ENCODE measurements at regions not wholly inside any gene's neighbourhood (a gene's known extent, or its start where the extent isn't known, plus 50 kb on each side); places are given as distances from the start of the nearest gene placed in this dataset.

DNA sequence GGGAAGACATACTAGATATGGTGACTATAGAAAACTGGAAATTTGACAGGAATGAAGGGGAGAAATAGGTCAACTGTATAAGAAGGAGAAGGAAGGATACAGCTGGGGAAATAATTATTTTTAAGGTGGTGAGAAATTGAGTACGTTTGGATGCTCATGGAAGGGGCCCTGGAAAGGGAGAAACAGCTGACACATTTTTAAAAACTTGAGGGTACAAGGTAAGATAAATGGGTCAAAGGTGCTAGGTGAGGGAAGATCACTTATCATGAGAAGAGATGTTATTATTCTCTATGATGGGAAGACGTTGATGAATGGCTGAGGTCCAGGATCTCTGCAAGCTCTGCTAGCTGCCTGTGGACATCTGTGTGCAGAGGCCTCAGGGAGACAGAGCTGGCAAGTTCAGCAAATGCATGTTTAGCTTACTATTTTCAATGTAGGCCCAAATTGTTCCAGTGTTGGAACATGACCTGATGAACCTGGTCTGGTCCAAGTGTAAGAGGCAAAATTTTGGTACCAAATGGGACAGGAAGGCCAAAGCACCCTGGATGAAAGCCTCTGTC, 181.7 kb downstream of the MTRR start:
- no peaks in the 10 kb centered on the region for H3K27me3 ChIP-seq (ENCODE audit: insufficient read depth, low read depth)
- H3K4me1 ChIP-seq (ENCODE audit: low read depth, poor library complexity, severe bottlenecking): no peaks in the 10 kb centered on the region

GRCh38 chr5:8053270-8053669, 184.3 kb downstream of the MTRR start:
- Histone ChIP-seq H3K79me2 (ENCODE audit: insufficient read depth, low read depth) (no peaks in the 10 kb centered on the region), H2AFZ (ENCODE audit: low read depth) (no peak overlapping the region), H3K36me3 (ENCODE audit: insufficient read depth) (no peaks in the 10 kb centered on the region), H3K4me1 (ENCODE audit: low read depth, poor library complexity, severe bottlenecking) (no peaks in the 10 kb centered on the region), H3K4me2 (no peak overlapping the region), H3K4me3 (IDR thresholded peaks at IDR 0.05; ENCODE audit: insufficient read depth, low read depth, low read length) (no peak overlapping the region), H3K9ac (no peak overlapping the region), H4K20me1 (ENCODE audit: insufficient read depth) (no peaks in the 10 kb centered on the region), H3K27me3 (ENCODE audit: insufficient read depth, low read depth) (no peaks in the 10 kb centered on the region), H3K27ac (no peak overlapping the region)
- TF ChIP-seq CTCF (conservative IDR thresholded peaks at IDR 0.05; ENCODE audit: low read depth, low read length): no peak

More for the DNA sequence above, 181.7 kb downstream of the MTRR start:
- no peak overlapping the region for H3K27ac ChIP-seq
- no peak overlapping the region for H3K4me3 ChIP-seq (IDR thresholded peaks at IDR 0.05; ENCODE audit: insufficient read depth, low read depth, low read length)
- H3K36me3 ChIP-seq (ENCODE audit: insufficient read depth): no peaks in the 10 kb centered on the region
- no peak overlapping the region for H2AFZ ChIP-seq (ENCODE audit: low read depth)
- no peak overlapping the region for H3K9ac ChIP-seq
- TF ChIP-seq CTCF (conservative IDR thresholded peaks at IDR 0.05; ENCODE audit: low read depth, low read length): no peak
- no peaks in the 10 kb centered on the region for H3K79me2 ChIP-seq (ENCODE audit: insufficient read depth, low read depth)
- H3K4me2 ChIP-seq: no peak overlapping the region
- no peaks in the 10 kb centered on the region for H4K20me1 ChIP-seq (ENCODE audit: insufficient read depth)

GRCh38 chr5:8057769-8058168, 188.8 kb downstream of the MTRR start:
- Histone ChIP-seq H3K36me3 (ENCODE audit: insufficient read depth) (no peaks in the 10 kb centered on the region), H4K20me1 (ENCODE audit: insufficient read depth) (no peaks in the 10 kb centered on the region), H2AFZ (ENCODE audit: low read depth) (no peak overlapping the region), H3K27ac (no peak overlapping the region), H3K27me3 (ENCODE audit: insufficient read depth, low read depth) (no peaks in the 10 kb centered on the region), H3K4me3 (IDR thresholded peaks at IDR 0.05; ENCODE audit: insufficient read depth, low read depth, low read length) (no peak overlapping the region), H3K4me2 (no peak overlapping the region), H3K4me1 (ENCODE audit: low read depth, poor library complexity, severe bottlenecking) (no peaks in the 10 kb centered on the region), H3K9ac (no peak overlapping the region), H3K79me2 (ENCODE audit: insufficient read depth, low read depth) (no peaks in the 10 kb centered on the region)
- TF ChIP-seq CTCF (conservative IDR thresholded peaks at IDR 0.05; ENCODE audit: low read depth, low read length): no peak

DNA sequence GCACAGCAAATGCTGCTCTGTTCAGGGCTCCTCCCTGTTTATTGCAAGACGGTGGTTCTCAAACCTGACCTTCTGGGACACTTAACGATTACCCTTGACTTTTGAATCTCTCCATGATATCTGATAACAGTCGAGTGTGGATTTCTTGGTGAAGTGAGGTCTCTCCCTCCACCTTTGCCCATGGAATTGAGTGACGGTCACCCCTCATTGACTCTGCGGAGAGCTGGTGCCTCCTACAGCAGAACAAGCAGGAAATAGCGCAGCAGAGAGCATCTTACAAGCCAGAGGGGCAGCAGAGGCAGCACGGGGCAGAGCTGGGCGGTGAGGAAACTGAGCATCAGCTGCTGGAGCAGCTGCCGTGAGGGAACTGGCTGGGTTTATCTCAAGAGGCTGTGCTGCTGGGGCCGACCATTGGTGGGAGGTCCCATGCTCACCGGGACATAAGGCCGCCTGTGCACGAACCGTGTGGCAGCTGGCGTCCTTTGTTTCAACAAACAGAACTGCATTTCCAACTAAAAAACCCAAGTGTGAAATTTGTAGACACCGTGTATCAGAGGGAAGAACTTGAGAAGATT, 189.8 kb downstream of the MTRR start:
- Histone ChIP-seq H3K9ac (no peak overlapping the region), H4K20me1 (ENCODE audit: insufficient read depth) (no peaks in the 10 kb centered on the region), H3K27ac (no peak overlapping the region), H3K4me3 (IDR thresholded peaks at IDR 0.05; ENCODE audit: insufficient read depth, low read depth, low read length) (no peak overlapping the region), H3K79me2 (ENCODE audit: insufficient read depth, low read depth) (no peaks in the 10 kb centered on the region), H3K4me1 (ENCODE audit: low read depth, poor library complexity, severe bottlenecking) (no peaks in the 10 kb centered on the region), H2AFZ (ENCODE audit: low read depth) (no peak overlapping the region), H3K27me3 (ENCODE audit: insufficient read depth, low read depth) (no peaks in the 10 kb centered on the region), H3K36me3 (ENCODE audit: insufficient read depth) (no peaks in the 10 kb centered on the region), H3K4me2 (no peak overlapping the region)
- no peak for TF ChIP-seq CTCF (conservative IDR thresholded peaks at IDR 0.05; ENCODE audit: low read depth, low read length)

All from KMS-11 (cell line).